ENCODE measurements at regions not wholly inside any gene's neighbourhood (a gene's known extent, or its start where the extent isn't known, plus 50 kb on each side); places are given as distances from the start of the nearest gene placed in this dataset.

DNA sequence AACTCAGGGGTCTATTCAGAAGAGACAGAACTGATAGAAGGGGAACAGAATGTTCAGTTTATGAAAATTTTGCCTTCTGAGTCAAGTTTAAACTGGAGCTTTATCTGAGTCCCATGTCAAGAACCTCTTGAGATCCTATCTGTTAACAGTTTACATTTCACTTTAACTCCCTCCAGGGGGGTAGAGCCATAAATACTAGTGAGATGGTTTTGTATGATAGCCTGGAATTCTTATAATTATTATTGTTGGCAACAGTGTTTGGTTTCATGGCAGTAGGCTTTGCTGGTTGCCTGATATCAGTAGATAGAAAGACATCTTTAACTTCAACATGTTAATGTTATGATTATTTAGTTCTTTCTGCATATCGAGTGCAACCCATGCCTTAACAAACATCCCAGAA lies 498.5 kb downstream of the INSC start:
- no peak for DNase-seq
- Mint-ChIP-seq H3K27ac (no peak overlapping the region), H3K36me3 (ENCODE audit: low read depth) (no peaks in the 10 kb centered on the region), H3K4me1 (peaks cover 42% of the 10 kb centered on the region), H3K9me3 (peaks cover 4% of the 10 kb centered on the region), H3K4me3 (no peak overlapping the region), H3K27me3 (ENCODE audit: insufficient read depth) (peaks cover 30% of the 10 kb centered on the region)
- no peak overlapping the region for H3K9ac ChIP-seq (ENCODE audit: extremely low read depth, low read length, poor library complexity, severe bottlenecking)
- peaks cover 20% of the 10 kb centered on the region for H3K4me1 ChIP-seq (ENCODE audit: control insufficient read depth, insufficient read depth, low read length)
- H3K27me3 ChIP-seq (ENCODE audit: control insufficient read depth, insufficient read depth, low read length, poor library complexity, severe bottlenecking) = peaks cover 11% of the 10 kb centered on the region
- TF ChIP-seq, protein P1, sequence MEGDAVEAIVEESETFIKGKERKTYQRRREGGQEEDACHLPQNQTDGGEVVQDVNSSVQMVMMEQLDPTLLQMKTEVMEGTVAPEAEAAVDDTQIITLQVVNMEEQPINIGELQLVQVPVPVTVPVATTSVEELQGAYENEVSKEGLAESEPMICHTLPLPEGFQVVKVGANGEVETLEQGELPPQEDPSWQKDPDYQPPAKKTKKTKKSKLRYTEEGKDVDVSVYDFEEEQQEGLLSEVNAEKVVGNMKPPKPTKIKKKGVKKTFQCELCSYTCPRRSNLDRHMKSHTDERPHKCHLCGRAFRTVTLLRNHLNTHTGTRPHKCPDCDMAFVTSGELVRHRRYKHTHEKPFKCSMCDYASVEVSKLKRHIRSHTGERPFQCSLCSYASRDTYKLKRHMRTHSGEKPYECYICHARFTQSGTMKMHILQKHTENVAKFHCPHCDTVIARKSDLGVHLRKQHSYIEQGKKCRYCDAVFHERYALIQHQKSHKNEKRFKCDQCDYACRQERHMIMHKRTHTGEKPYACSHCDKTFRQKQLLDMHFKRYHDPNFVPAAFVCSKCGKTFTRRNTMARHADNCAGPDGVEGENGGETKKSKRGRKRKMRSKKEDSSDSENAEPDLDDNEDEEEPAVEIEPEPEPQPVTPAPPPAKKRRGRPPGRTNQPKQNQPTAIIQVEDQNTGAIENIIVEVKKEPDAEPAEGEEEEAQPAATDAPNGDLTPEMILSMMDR (conservative IDR thresholded peaks at IDR 0.05) = no peak
- peak overlapping the region; percentile 0 for H3K4me3 ChIP-seq (ENCODE audit: low read length)
- 87% methylated on average over 1 of the region's 1 CpG; no CpG with 5 or more reads in 1 of the 2 experiments for WGBS, 2 experiments (ENCODE audit: insufficient coverage in 1 of 2, insufficient read length in 1 of 2)
- no peaks in the 10 kb centered on the region for H3K36me3 ChIP-seq (ENCODE audit: control insufficient read depth, insufficient read depth, low read length)
- peaks cover 12% of the 10 kb centered on the region for H3K9me3 ChIP-seq (ENCODE audit: control insufficient read depth, low read length)
- no peak overlapping the region for H3K27ac ChIP-seq (ENCODE audit: low read depth, low read length)

DNA sequence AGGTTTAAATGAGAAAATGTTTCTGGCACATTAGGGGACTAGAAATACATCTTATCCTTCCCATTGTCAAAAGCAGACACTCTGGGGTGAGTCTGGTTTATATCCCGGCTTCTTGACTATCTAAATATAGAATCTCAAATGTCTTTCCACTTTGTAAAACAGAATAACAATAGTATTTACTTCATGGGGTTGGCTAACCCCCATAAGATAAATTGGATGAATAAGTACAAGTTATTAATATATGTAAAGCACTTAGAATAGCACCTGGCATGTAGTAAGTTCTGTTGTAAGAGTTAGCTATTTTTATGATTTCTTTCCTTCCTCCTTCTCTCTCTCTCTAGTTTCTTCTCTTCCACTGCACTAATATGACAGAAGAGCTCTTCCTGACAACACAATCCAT lies 499.1 kb downstream of the INSC start:
- DNase-seq = no peak
- TF ChIP-seq, protein P1 (conservative IDR thresholded peaks at IDR 0.05) = no peak
- no peak overlapping the region for H3K4me3 Mint-ChIP-seq
- peaks cover 30% of the 10 kb centered on the region for H3K27me3 Mint-ChIP-seq (ENCODE audit: insufficient read depth)
- no peaks in the 10 kb centered on the region for H3K36me3 Mint-ChIP-seq (ENCODE audit: low read depth)
- no peak overlapping the region for H3K27ac ChIP-seq (ENCODE audit: low read depth, low read length)
- no peak overlapping the region for H3K27ac Mint-ChIP-seq
- no peak overlapping the region for H3K9ac ChIP-seq (ENCODE audit: extremely low read depth, low read length, poor library complexity, severe bottlenecking)
- no peaks in the 10 kb centered on the region for H3K36me3 ChIP-seq (ENCODE audit: control insufficient read depth, insufficient read depth, low read length)
- peaks cover 12% of the 10 kb centered on the region for H3K9me3 ChIP-seq (ENCODE audit: control insufficient read depth, low read length)
- peaks cover 4% of the 10 kb centered on the region for H3K9me3 Mint-ChIP-seq
- peaks cover 22% of the 10 kb centered on the region for H3K4me1 ChIP-seq (ENCODE audit: control insufficient read depth, insufficient read depth, low read length)
- peaks cover 44% of the 10 kb centered on the region for H3K4me1 Mint-ChIP-seq
- H3K27me3 ChIP-seq (ENCODE audit: control insufficient read depth, insufficient read depth, low read length, poor library complexity, severe bottlenecking) = peaks cover 11% of the 10 kb centered on the region
- WGBS, 2 experiments (ENCODE audit: insufficient coverage in 1 of 2, insufficient read length in 1 of 2) = 60 to 93% methylated on average over 1 of the region's 1 CpG
- H3K4me3 ChIP-seq (ENCODE audit: low read length) = peak overlapping the region; percentile 0

DNA sequence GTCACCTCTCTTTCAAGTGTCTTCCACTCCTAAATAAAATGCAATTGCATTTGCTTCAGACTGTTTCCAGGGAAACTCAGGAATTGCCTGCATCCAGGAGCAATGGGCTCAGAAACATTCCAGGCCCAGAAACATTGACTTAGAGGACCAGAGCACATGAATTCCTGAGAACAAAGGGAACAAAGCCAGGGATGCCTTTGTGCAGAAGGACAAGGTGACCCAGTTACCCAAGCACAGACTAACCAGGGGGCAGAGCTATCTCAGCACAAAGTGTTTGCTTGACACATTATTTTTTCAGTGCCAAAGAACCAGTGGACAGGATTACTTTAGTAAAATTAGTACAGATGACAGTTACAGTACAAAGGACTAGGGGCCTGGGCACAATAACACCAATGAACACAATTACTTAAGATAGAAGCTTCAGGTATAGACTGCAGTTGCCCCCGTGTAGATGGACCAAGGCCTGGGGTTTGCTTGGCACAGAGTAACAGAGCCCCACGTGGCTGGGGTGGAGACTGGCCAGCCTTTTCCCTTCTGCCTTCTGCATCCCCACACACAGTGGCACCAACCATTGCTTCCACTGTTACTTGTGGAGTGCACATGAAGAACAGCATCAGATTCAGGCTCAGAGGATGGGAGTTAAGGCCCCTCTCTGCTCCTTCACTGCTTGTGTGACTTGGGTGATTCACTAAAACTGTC lies 500.8 kb downstream of the INSC start:
- Histone ChIP-seq H3K9me3 (ENCODE audit: control insufficient read depth, low read length) (no peaks in the 10 kb centered on the region), H3K36me3 (ENCODE audit: control insufficient read depth, insufficient read depth, low read length) (no peaks in the 10 kb centered on the region), H3K27me3 (ENCODE audit: control insufficient read depth, insufficient read depth, low read length, poor library complexity, severe bottlenecking) (peaks cover 11% of the 10 kb centered on the region), H3K4me1 (ENCODE audit: control insufficient read depth, insufficient read depth, low read length) (peaks cover 25% of the 10 kb centered on the region), H3K27ac (ENCODE audit: low read depth, low read length) (no peak overlapping the region), H3K4me3 (ENCODE audit: low read length) (no peak overlapping the region), H3K9ac (ENCODE audit: extremely low read depth, low read length, poor library complexity, severe bottlenecking) (no peak overlapping the region)
- Mint-ChIP-seq H3K4me3 (no peak overlapping the region), H3K9me3 (no peaks in the 10 kb centered on the region), H3K27me3 (ENCODE audit: insufficient read depth) (peaks cover 23% of the 10 kb centered on the region), H3K36me3 (ENCODE audit: low read depth) (no peaks in the 10 kb centered on the region), H3K4me1 (peaks cover 53% of the 10 kb centered on the region), H3K27ac (no peak overlapping the region)
- DNase-seq = no peak
- TF ChIP-seq, protein P1 (conservative IDR thresholded peaks at IDR 0.05) = no peak
- WGBS, 2 experiments (ENCODE audit: insufficient coverage in 1 of 2, insufficient read length in 1 of 2) = 87% methylated on average over 2 of the region's 2 CpGs; no CpG with 5 or more reads in 1 of the 2 experiments

Data from endodermal cell (in vitro differentiated cells).